Left ventricle myocardium superior (tissue), 1 donor: ENCODE measurements at regions not wholly inside any gene's neighbourhood (a gene's known extent, or its start where the extent isn't known, plus 50 kb on each side); places are given as distances from the start of the nearest gene placed in this dataset.

Source experiments
- ATAC-seq: fragments of 200-7000 bp; cut with Tn5 transposase; one replicate; pipeline ENCODE4 v1.9.1; 2020; ENCODE audit warnings: mild to moderate bottlenecking, moderate library complexity
- DNase-seq: peaks from one replicate; pipeline ENCODE4 v3.0.0-alpha.2; 2020
- intact Hi-C: fragments of 100-400 bp; cut with micrococcal nuclease; formaldehyde crosslinking; loops from one replicate; pipeline ENCODE4 v1.11.0; 2022
- donor health status: DM: no; HTN: yes; CAD: no; lungs with severe emphysema.

- DNase-seq, result peak; percentile 41
- intact Hi-C loops, result no loop called here
- peak; percentile 21 for ATAC-seq
These were observed 585.4 kb downstream of the SOX6 start for GRCh38 chr11:15770798-15771414.

- intact Hi-C loops, result no loop called here
- DNase-seq, result no peak
- peak; percentile 11 for ATAC-seq
These were observed 583.8 kb downstream of the SOX6 start for GRCh38 chr11:15772547-15772946.

- intact Hi-C loops, result no loop called here
- DNase-seq, result no peak
- peak; percentile 8 for ATAC-seq
These were observed 583.4 kb downstream of the SOX6 start for GRCh38 chr11:15772981-15773380.

- no peak for DNase-seq
- intact Hi-C loops, result no loop called here
- ATAC-seq, result no peak
These were observed 582.6 kb downstream of the SOX6 start for GRCh38 chr11:15773476-15774387.

GRCh38 chr11:15774388-15774939, 581.9 kb downstream of the SOX6 start:
- intact Hi-C loops, result no loop called here
- ATAC-seq, result peak; percentile 36
- no peak for DNase-seq

GRCh38 chr11:15775015-15775541, 581.3 kb downstream of the SOX6 start:
- peak; percentile 61 for ATAC-seq
- intact Hi-C loops, result no loop called here
- DNase-seq, result peak; percentile 47

GRCh38 chr11:15775797-15776196, 580.5 kb downstream of the SOX6 start:
- intact Hi-C loops, result no loop called here
- ATAC-seq (no peak), DNase-seq (no peak)

- intact Hi-C loops, result no loop called here
- DNase-seq, result no peak
- ATAC-seq, result no peak
These were observed 580.0 kb downstream of the SOX6 start for GRCh38 chr11:15776366-15776765.

GRCh38 chr11:15779518-15779917, 576.8 kb downstream of the SOX6 start:
- DNase-seq (no peak), ATAC-seq (no peak)
- intact Hi-C loops, result no loop called here

- peak; percentile 74 for ATAC-seq
These were observed 576.0 kb downstream of the SOX6 start for GRCh38 chr11:15780382-15780781.

GRCh38 chr11:15780837-15781236, 575.5 kb downstream of the SOX6 start:
- ATAC-seq, result peak; percentile 50
- no peak for DNase-seq
- intact Hi-C loops, result no loop called here

More at GRCh38 chr11:15780382-15780781, 576.0 kb downstream of the SOX6 start:
- DNase-seq, result no peak
- intact Hi-C loops, result no loop called here

- ATAC-seq (no peak), DNase-seq (no peak)
- intact Hi-C loops, result no loop called here
These were observed 572.7 kb downstream of the SOX6 start for GRCh38 chr11:15783619-15784018.

- peak; percentile 95 for ATAC-seq
- no peak for DNase-seq
- intact Hi-C loops, result no loop called here
These were observed 563.0 kb downstream of the SOX6 start for GRCh38 chr11:15793043-15793996.

- intact Hi-C loops, result no loop called here
- ATAC-seq (no peak), DNase-seq (no peak)
These were observed 561.8 kb downstream of the SOX6 start for GRCh38 chr11:15794361-15795150.

GRCh38 chr11:15795378-15795777, 561.0 kb downstream of the SOX6 start:
- peak; percentile 17 for ATAC-seq
- intact Hi-C loops, result no loop called here
- DNase-seq, result no peak

- peak; percentile 73 for ATAC-seq
- peak; percentile 52 for DNase-seq
- intact Hi-C loops, result no loop called here
These were observed 556.1 kb downstream of the SOX6 start for GRCh38 chr11:15800111-15800800.

GRCh38 chr11:15801126-15801525, 555.2 kb downstream of the SOX6 start:
- no peak for DNase-seq
- ATAC-seq, result no peak
- intact Hi-C loops, result no loop called here

- no peak for DNase-seq
- intact Hi-C loops, result no loop called here
- ATAC-seq, result no peak
These were observed 554.7 kb downstream of the SOX6 start for GRCh38 chr11:15801616-15802015.
